Upper lobe of left lung (tissue), 4 donors: ENCODE measurements at regions not wholly inside any gene's neighbourhood (a gene's known extent, or its start where the extent isn't known, plus 50 kb on each side); places are given as distances from the start of the nearest gene placed in this dataset.

Source experiments
- CTCF ChIP-seq, 6 experiments: fragments of 450-650 bp in 4 of 6; fragments of 200-600 bp in 2 of 6; sonication (generic) in 2 of 6; IDR thresholded peaks; one replicate each; pipeline ENCODE4 v1.5.1; 2016 to 2019; ENCODE audit warnings: antibody characterized with exemption in 6 of 6
- POLR2A ChIP-seq, 4 donors: fragments of 450-650 bp; IDR thresholded peaks; one replicate each; pipeline ENCODE4 v1.5.1; 2016 to 2017; ENCODE audit warnings: antibody characterized with exemption in 4 of 4, mild to moderate bottlenecking in 2 of 4

- TF ChIP-seq CTCF (IDR thresholded peaks at IDR 0.05): no peak
- no peak for TF ChIP-seq POLR2A (IDR thresholded peaks at IDR 0.05)
These were observed 156.4 kb downstream of the INSIG2 start for GRCh38 chr2:118244686-118245085.
